HG02973 (cell line): ENCODE measurements at regions not wholly inside any gene's neighbourhood (a gene's known extent, or its start where the extent isn't known, plus 50 kb on each side); places are given as distances from the start of the nearest gene placed in this dataset.

ENCODE experiments used
- ATAC-seq: cut with Tn5 transposase; IDR thresholded peaks from one replicate; pipeline ENCODE4 v1.9.1; 2021; ENCODE audit warnings: moderate library complexity; ENCODE audit not compliant: unreplicated experiment

GRCh38 chr9:135289081-135289491, 190.5 kb upstream of the PPP1R26 start:
- ATAC-seq: no peak

- no peak for ATAC-seq
Measured at GRCh38 chr9:135290086-135290485, 189.5 kb upstream of the PPP1R26 start.

- ATAC-seq: no peak
Measured at GRCh38 chr9:135290566-135290965, 189.0 kb upstream of the PPP1R26 start.

- ATAC-seq: no peak
Measured at GRCh38 chr9:135291165-135291564, 188.4 kb upstream of the PPP1R26 start.

- no peak for ATAC-seq
Measured at GRCh38 chr9:135294836-135295235, 184.7 kb upstream of the PPP1R26 start.

- ATAC-seq: no peak
Measured at GRCh38 chr9:135295551-135296300, 183.9 kb upstream of the PPP1R26 start.

GRCh38 chr9:135296735-135297455, 182.7 kb upstream of the PPP1R26 start:
- no peak for ATAC-seq

GRCh38 chr9:135297456-135298075, 182.0 kb upstream of the PPP1R26 start:
- no peak for ATAC-seq

- no peak for ATAC-seq
Measured at GRCh38 chr9:135299239-135299590, 180.4 kb upstream of the PPP1R26 start.

- no peak for ATAC-seq
Measured at GRCh38 chr9:135299651-135300345, 179.8 kb upstream of the PPP1R26 start.

- no peak for ATAC-seq
Measured at GRCh38 chr9:135300346-135301141, 179.0 kb upstream of the PPP1R26 start.

- no peak for ATAC-seq
Measured at GRCh38 chr9:135301271-135302263, 178.0 kb upstream of the PPP1R26 start.

- ATAC-seq: no peak
Measured at GRCh38 chr9:135302329-135303279, 177.0 kb upstream of the PPP1R26 start.

GRCh38 chr9:135303280-135303647, 176.3 kb upstream of the PPP1R26 start:
- ATAC-seq: no peak

- ATAC-seq: no peak
Measured at GRCh38 chr9:135303865-135304499, 175.6 kb upstream of the PPP1R26 start.

- ATAC-seq: no peak
Measured at GRCh38 chr9:135304886-135305285, 174.7 kb upstream of the PPP1R26 start.

GRCh38 chr9:135305546-135306180, 173.9 kb upstream of the PPP1R26 start:
- no peak for ATAC-seq
